H1 (cell line): ENCODE measurements at regions not wholly inside any gene's neighbourhood (a gene's known extent, or its start where the extent isn't known, plus 50 kb on each side); places are given as distances from the start of the nearest gene placed in this dataset.

Experiments
- EP300 ChIP-seq, 2 experiments: IDR thresholded peaks; 1 replicate in 1 of 2; 2 replicates in 1 of 2; pipeline ENCODE4 v1.6.1; 2011 to 2012; ENCODE audit warnings: low read depth in 2 of 2, low read length in 2 of 2, mild to moderate bottlenecking in 2 of 2, borderline replicate concordance in 1 of 2, inconsistent platforms in 1 of 2, moderate library complexity in 1 of 2
- EZH2 ChIP-seq: fragments of 200-600 bp; sonication (generic); IDR thresholded peaks from 2 replicates; pipeline ENCODE4 v1.7.1; 2012; ENCODE audit warnings: low read depth, mild to moderate bottlenecking, moderate library complexity, low read length, inconsistent platforms; ENCODE audit not compliant: severe bottlenecking
- POLR2A ChIP-seq, 2 experiments: IDR thresholded peaks; 1 replicate in 1 of 2; 2 replicates in 1 of 2; pipeline ENCODE4 v1.6.1; 2011; ENCODE audit warnings: low read depth in 2 of 2, low read length in 2 of 2, mild to moderate bottlenecking in 2 of 2; ENCODE audit errors: control extremely low read depth in 1 of 2
- POLR2AphosphoS5 ChIP-seq: IDR thresholded peaks from 2 replicates; pipeline ENCODE4 v1.6.1; 2011; ENCODE audit warnings: low read depth, low read length
- SIN3A ChIP-seq, 2 experiments: IDR thresholded peaks in 1 of 2; conservative IDR thresholded peaks in 1 of 2; 2 replicates each; pipeline ENCODE4 v1.6.1; 2011 to 2012; ENCODE audit warnings: low read length in 2 of 2, improper control_type of control experiment in 1 of 2, low read depth in 1 of 2, mild to moderate bottlenecking in 1 of 2
- TF ChIP-seq, protein P1 (sequence below), 3 experiments: IDR thresholded peaks; 1 replicate in 2 of 3; 2 replicates in 1 of 3; pipeline versions ENCODE4 v1.5.1 to v1.6.1; 2011; ENCODE audit warnings: low read length in 3 of 3, mild to moderate bottlenecking in 3 of 3, inconsistent platforms in 2 of 3, low read depth in 1 of 3, moderate library complexity in 1 of 3; ENCODE audit not compliant: insufficient read depth in 1 of 3; ENCODE audit errors: control extremely low read depth in 1 of 3
- TF ChIP-seq, protein P2 (sequence below): IDR thresholded peaks from 2 replicates; pipeline ENCODE4 v1.6.1; 2012; ENCODE audit warnings: inconsistent platforms

DNA sequence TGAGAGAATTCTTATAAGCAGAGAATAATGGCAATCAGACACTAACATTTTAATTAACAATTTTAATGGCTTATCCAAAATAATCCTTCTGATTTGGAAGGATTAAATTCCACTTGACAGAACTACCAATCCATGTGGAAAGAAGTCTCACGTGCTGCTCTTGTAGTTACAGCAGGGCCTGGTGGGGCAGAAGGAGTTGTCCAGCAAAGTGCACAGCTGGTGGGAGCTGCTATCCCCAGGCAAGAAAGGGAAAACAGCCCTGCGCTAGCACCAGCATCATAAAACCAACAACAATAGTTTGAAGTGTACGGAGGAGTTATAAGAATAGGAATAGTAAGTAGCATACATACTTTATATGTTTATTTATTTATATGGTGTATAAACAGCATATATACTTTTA lies 127.4 kb upstream of the TRIM2 start:
- TF ChIP-seq, protein P1, sequence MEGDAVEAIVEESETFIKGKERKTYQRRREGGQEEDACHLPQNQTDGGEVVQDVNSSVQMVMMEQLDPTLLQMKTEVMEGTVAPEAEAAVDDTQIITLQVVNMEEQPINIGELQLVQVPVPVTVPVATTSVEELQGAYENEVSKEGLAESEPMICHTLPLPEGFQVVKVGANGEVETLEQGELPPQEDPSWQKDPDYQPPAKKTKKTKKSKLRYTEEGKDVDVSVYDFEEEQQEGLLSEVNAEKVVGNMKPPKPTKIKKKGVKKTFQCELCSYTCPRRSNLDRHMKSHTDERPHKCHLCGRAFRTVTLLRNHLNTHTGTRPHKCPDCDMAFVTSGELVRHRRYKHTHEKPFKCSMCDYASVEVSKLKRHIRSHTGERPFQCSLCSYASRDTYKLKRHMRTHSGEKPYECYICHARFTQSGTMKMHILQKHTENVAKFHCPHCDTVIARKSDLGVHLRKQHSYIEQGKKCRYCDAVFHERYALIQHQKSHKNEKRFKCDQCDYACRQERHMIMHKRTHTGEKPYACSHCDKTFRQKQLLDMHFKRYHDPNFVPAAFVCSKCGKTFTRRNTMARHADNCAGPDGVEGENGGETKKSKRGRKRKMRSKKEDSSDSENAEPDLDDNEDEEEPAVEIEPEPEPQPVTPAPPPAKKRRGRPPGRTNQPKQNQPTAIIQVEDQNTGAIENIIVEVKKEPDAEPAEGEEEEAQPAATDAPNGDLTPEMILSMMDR (IDR thresholded peaks at IDR 0.05; ENCODE audit: control extremely low read depth in 1 of 3, insufficient read depth in 1 of 3, low read depth in 1 of 3, low read length in 3 of 3), result no peak
- TF ChIP-seq, protein P2, sequence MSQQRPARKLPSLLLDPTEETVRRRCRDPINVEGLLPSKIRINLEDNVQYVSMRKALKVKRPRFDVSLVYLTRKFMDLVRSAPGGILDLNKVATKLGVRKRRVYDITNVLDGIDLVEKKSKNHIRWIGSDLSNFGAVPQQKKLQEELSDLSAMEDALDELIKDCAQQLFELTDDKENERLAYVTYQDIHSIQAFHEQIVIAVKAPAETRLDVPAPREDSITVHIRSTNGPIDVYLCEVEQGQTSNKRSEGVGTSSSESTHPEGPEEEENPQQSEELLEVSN, result no peak
- no peak for TF ChIP-seq EZH2
- no peak for TF ChIP-seq POLR2AphosphoS5
- no peak for TF ChIP-seq EP300 (IDR thresholded peaks at IDR 0.05; ENCODE audit: borderline replicate concordance in 1 of 2, low read depth in 2 of 2, low read length in 2 of 2)
- no peak for TF ChIP-seq SIN3A (conservative IDR thresholded peaks at IDR 0.05 in 1 of 2, IDR thresholded peaks at IDR 0.05 in 1 of 2; ENCODE audit: low read depth in 1 of 2, low read length in 2 of 2)
- no peak for TF ChIP-seq POLR2A (IDR thresholded peaks at IDR 0.05; ENCODE audit: control extremely low read depth in 1 of 2, low read depth in 2 of 2, low read length in 2 of 2)
